ENCODE measurements at regions not wholly inside any gene's neighbourhood (a gene's known extent, or its start where the extent isn't known, plus 50 kb on each side); places are given as distances from the start of the nearest gene placed in this dataset.

GRCh38 chr7:112581529-112581928 lies 100.7 kb downstream of the LSMEM1 start:
- no peak for TF ChIP-seq POLR2A (IDR thresholded peaks at IDR 0.05)
- no peak for TF ChIP-seq EP300 (IDR thresholded peaks at IDR 0.05)
- TF ChIP-seq CTCF (IDR thresholded peaks at IDR 0.05) = no peak

Data from upper lobe of left lung (tissue), 4 donors.